ENCODE measurements at regions not wholly inside any gene's neighbourhood (a gene's known extent, or its start where the extent isn't known, plus 50 kb on each side); places are given as distances from the start of the nearest gene placed in this dataset.
"Not testable (repeated sequence)": the region's sequence is repeated elsewhere in the genome, so short reads cannot be mapped to it uniquely, and the experiment has no call there.

DNA sequence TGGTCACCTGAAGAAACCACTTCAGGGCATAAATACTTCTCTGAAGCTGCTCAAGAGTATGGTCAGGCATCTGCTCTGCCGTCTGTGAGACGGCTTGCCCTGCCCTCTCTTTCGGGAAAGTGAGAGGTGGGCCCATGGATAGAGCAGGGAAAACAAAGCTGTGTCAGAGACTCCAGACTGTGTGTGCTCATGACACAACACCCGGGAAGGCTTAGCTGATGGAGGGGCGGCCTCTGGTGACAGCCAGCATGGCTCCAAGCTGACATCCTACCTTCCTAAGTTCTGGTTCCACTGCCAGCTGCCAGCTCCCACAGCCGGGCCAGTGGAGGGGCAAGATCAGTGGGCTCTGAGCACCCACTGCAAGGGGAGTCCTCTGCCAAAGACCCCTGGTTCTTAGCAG is 215.3 kb downstream of the ANKRD30B start:
- DNase-seq (ENCODE audit: low spot score), result no peak

DNA sequence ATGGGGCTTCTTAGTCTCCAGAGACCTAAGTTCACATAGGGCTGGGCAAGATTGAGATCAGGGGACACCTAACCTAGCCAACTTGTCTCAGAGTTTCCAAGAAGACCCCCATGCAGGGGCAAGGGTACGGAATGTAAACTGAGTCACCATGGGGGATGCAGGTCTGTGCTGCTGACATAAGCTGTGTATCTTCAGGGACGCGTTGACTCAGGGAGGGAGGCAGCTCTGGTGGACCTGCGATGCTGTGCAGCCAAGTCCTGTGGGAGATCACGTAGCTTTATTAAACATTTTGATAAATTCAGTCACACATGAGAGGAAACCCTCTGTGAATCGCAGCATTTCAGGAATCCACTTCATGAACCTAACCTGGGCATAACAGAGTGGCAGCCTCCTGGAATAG is 216.0 kb downstream of the ANKRD30B start:
- DNase-seq (ENCODE audit: low spot score), result no peak

DNA sequence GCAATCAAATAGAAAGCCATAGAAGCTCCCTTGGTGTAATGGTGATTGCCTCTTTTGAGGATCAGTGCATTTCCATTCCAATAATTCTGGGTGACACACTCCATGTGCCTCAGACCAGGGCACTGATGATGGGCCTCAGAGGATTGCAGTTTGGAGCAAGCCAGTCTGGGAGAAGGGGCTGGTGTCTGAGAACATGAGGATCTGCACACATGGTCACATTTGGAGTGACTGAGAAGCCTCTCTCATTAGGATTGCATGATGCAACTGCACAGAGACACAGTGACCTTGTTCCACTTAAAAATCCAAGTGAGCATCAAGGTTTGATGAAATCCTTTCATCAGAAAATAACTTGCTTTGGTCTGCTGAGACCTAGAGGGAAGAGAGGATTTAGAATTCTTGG is 216.4 kb downstream of the ANKRD30B start:
- no peak for DNase-seq (ENCODE audit: low spot score)

DNA sequence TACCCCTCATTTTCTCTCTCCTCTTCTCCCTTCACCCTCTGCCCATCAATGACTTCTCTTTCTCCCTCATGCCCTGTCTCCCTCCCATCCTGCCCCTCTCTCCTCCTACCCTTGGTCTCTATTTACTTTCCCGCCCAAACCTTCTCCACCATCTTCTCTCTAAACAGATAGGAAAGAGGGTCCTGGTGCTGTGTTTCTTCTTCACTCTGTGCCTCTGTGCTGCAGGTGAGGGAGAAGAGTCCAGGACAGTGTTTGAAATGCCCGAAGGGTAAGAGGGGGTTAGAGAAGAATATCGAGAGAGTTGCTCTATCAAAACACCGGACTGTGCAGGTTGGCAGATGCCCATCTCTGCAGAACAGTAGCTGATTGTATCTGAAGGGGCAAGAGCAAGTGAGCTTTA is 217.0 kb downstream of the ANKRD30B start:
- not testable (repeated sequence) for DNase-seq (ENCODE audit: low spot score)

DNA sequence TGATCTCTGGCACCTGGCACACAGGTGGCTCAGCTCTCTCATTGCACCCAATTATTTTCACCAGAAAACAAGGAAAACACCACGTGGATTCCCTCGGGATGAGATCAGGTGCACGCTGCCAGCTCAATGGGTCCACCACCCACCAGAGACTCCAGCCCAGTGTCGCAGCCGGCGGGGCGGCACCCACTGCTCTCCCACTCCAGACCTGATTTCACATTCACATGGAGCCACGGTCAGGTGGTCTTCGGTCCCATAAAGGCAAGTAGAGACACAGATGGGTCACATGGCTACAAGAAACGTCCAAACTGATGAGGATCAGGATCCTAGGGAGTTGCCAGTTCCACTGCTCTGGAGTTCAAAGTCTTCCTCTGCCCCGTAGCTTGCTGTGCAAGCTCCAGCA is 217.6 kb downstream of the ANKRD30B start:
- no peak for DNase-seq (ENCODE audit: low spot score)

DNA sequence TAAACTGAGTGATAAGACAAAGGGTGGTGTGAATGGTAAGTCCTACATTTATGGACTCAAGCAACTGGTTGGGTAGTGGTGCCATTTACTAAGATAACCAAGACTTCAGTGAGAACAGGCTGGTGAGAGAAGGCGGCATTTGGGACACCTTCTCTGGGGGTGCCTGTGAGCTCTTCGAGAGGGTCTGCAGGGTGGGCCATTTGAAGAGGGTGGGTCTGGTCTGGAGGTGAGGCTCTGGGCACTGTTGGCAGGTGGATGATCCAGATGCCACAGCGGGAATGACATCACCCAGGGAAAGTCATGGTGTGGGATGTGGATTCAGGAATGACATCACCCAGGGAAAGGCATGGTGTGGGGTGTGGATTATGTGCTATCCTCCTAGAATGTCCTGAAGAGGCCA is 219.3 kb downstream of the ANKRD30B start:
- not testable (repeated sequence) for DNase-seq (ENCODE audit: low spot score)

DNA sequence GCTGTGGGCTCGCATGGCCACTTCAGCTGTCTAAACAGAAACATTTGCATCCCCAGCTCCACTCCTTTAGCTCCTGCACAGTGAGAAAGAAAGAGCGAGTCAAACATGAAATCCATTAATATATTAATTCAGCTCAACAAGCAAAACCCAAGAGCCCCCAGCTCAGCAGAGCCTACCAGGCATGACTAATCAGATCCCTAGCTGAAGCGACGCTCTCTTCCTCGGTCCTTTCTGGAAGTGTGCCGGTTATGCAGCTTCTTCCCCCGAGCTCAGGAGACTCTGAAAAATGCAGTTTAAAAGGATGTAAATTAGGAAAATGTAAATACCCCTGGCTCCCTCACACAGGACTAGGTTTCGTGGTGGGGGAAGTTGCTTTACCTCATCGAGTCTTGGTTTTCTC is 221.5 kb downstream of the ANKRD30B start:
- DNase-seq (ENCODE audit: low spot score), result no peak

DNA sequence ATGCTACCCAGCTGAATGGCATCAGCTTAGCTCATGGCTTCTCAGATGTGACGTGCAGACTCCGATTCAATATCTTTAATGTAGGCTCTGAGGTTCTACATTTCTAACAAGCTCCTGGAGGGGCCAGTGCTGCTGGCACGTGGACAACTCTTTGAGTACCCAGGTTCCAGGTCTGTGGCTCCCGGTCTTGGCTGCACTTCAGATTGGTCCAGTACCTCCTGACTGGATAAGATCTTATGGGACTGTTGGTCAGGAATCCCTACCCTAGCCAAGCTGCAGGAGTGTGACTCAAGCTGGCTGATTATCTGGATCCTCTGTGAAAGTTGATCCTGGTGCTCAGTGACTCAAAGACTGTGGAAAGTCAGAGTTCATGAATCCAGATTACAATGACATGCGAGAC is 222.1 kb downstream of the ANKRD30B start:
- DNase-seq (ENCODE audit: low spot score), result no peak

DNA sequence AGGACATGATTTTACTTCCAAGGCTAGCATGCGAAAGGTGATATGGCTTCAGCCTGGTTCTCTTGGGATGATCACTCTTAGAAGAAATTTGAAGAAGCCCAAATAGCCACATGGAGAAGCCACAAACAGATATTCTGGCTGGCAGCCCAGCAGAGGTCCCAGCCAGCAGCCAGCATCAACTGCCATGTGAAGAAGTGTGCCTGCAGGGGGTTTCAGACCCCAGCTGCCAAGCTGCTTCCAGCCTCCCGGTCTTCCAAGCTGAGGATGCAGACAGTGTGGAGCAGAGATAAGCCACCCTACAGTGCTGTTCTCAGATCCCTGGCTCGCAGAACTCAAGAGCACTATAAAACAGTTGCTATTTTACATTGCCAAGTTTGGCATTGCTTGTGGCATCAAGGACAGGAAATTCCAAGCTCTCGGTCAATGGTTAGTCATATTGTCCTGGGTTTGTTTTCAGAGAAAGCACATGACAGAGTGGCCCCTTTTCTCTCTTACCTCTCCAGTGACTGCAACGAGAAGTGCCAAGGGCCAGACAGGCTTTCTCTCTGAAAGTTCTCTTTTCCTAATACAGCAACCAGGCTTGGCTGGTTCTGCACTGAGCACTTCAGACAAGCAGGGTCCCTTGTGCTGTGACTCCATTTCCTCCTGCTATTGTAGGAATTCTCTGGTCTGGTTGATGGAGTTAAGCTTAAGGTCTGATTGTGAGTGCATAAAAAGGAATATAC is 223.7 kb downstream of the ANKRD30B start:
- DNase-seq (ENCODE audit: low spot score), result peak; percentile 3

DNA sequence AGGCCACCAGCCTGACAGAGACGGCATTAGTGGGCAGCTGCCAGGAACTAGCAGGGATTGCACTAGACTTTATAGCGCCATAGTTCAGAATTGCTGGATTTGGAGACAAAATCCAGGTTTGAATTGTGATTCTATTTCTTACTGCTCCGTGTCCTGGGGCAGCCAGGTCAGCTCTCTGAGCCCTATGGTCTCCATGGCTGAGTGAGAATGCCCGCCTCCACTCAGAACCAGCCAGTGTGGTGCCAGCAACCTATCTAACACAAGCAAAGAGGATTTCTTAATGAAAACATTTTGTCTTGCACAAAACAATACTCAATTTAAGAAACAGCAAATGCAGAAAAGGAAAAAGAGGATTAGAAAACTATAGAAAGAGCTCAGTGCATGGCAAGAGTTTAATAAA is 225.4 kb downstream of the ANKRD30B start:
- DNase-seq (ENCODE audit: low spot score), result not testable (repeated sequence)

DNA sequence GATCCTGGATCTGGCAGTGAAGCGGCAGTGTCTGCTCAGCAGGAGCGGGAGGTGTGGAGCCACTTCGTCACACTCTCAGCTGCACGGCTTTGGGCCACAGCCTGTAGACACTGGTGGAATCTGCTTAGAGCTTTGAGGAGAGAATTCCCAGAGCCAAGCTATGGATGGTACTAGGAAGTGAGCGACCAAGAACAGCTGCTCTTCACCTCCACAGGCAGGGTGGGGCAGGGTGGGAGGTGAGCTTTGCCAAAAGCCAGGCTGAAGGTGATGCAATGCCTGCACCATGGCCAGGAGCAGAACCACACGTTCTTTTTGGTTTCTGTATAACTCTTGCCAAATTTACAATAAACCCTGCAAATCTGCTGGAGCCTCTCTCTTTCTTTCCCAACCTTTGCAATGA is 226.1 kb downstream of the ANKRD30B start:
- no peak for DNase-seq (ENCODE audit: low spot score)

DNA sequence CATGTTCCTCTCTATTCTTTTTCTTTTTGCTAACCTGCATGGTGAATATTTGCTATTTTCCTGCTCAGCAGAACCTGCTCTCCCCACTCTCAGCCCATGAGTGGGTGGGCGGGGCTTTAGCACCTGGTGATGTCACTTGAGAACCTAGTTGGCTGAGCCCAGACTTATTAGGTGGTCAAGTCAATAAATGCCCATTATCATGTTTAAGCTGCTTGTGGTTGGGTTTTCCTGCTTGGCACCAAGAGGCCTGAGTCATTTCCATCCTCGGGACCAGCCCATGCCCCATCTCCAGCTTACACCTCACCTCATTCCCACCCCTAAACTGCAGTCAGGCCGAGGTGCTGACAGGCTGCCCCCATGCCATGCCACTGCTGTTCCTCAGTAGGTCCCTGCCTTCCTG is 226.6 kb downstream of the ANKRD30B start:
- no peak for DNase-seq (ENCODE audit: low spot score)

DNA sequence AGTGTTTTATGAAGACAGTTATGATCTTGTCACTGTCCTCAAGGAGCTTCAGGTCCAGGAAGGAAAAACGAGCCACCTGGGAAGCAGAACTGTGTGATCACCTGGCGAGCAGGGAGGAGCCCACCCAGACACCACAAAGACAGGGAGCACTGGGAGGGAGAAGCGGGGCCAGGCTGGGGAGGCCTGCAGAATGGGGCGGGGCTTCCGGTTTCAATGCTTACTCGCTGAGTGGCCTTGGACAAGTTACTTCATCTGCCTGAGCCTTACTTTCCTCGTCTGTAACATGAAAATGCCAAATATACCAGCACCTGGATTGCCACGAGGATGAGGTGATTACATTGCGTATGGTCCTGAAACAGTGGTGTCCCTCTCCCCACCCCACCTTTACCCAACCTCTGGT is 227.5 kb downstream of the ANKRD30B start:
- no peak for DNase-seq (ENCODE audit: low spot score)

DNA sequence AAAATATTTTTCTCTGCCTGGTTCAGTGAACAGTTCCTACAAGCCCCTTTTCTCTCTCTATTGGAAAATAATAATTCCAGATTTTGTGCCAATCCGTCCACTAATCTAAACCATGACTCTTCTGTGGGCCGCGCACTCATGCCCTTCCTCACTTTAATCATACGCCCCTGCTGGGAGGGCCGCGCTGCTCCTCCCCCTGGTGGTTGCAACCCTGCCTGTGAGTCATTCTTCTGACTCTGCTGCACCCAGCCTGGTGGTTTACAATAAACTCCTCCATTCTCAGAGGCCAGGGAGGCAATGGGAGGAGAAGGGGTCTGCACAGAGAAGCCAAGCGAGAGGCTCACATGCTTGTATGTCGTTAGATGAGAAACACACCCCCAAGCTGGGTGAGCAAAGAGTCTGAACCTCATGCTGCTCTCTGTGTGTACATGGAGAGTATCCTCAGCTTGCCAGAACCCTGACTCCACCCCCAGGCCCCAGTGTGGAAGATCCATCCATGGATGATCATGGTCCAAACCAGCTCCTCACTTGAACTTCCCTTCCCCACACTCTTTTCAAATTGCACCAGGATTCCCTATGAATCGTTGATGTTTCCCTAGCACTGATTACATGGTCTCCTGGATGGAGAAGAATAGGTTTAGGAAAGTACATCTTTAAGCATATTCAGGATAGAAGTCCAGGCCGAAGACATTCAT is 228.9 kb downstream of the ANKRD30B start:
- no peak for DNase-seq (ENCODE audit: low spot score)

DNA sequence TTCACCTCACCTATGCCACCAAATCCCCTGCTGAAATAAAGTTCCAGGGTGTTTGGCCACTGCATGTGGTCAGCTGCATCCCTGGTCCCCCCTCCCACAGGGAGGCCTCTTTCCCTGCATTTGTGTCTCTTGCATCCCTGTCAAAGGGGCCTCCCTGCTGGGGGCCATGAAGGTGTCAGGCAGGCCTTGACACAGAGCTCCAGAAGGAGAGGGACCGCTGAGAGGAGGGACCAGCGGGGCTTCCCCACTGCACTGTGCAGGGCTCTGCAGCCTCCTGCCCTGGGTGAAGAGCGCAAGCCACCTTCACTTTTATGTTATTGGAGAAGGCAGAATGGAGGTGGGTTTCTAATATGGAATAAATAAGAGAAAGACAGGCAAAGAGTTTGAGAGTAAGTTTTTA is 230.2 kb downstream of the ANKRD30B start:
- no peak for DNase-seq (ENCODE audit: low spot score)

DNA sequence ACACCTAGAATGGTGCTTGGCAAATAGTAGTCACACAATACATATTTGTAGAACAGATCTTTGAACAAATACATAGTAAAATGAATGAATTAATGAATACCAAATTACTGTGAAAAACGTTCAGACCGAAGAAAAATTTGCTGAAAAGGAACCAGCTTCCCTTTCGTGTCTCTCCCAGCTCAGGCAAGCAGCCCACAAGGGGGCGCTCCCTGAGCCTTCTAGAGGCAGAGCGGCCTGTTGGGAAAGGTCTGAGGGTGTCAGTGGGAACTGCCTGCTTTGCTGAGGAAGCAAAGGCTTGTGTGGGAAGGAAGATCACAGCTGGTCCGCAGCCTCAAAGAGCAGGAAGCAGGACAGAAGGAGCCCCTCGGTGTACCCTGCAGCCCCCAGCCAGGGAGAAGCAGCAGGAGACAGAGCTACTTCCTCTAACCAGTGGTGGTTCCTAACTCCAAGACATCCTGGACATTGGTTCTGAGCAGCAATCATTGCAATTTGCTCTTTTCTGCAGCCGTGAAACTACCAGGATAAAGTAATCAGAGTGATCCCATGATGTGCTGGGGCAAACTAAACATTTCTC is 231.1 kb downstream of the ANKRD30B start:
- DNase-seq (ENCODE audit: low spot score), result no peak

DNA sequence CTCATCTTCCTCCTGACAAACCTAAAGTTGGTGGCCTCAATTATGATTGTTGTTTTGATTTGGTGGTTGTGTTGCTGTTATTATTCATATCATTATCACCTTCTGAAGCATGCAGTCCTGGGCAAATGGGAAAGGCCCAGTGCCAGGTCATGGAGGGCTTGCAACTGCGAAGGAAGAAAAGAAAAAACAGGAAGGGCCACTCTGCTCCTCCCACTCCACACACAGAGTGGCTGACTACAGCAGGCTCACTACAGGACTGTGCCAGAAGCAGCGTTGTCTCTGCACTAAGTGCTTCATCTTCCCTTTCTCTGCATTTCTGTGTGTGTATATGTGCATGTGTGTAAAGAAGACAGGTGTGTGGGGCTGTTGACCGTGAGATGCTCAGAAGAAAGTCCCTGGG is 231.9 kb downstream of the ANKRD30B start:
- DNase-seq (ENCODE audit: low spot score), result no peak

DNA sequence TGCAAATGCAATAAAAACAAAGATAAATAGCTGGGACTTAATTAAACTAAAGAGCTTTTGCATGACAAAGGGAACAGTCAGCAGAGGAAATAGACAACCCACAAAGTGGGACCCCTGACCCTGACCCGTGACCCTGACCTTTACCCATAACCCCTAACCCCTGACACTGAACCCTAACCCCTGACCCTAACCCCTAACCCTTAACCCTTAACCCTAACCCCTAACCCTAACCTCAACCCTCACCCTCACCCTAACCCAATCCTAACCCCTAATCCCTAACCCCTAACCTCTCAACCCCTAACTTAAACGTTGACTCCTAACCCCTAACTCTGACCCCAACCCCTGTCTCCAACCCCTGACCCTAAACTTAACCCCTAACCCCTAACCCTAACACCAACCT is 236.6 kb downstream of the ANKRD30B start:
- not testable (repeated sequence) for DNase-seq (ENCODE audit: low spot score)

DNA sequence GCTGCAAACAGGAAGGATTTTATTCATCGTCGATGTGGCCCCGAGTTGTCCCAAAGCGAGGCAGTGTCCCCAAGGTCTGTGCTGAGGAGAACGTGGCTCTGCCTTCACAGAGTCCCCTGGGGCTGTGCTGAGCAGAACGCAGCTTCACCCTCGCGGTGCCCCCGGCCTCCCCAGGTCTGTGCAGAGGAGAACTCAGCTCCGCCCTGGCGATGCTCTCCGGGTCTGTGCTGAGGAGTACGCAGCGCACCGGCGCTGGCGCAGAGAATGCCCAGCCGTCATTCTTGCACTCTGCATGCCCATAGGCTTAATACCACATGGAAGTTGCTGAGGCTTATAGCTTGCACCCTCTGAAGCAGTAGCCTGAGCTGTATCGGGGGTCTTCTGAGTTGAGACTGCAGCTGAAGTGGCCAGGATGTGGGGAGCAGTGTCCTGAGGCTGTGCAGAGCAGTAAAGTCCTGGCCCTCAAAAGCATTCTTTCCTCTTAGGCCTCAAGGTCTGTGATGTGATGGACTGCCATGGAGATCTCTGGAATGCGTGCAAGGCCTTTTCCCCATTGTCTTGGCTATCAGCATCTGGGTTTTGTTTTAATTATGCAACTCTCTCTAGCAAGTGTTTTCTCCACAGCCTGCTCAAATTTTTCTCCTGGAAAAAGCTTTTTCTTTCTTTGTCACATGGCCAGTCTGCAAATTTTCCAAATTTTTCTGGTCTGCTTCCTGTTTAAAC is 237.5 kb downstream of the ANKRD30B start:
- DNase-seq (ENCODE audit: low spot score), result not testable (repeated sequence)

DNA sequence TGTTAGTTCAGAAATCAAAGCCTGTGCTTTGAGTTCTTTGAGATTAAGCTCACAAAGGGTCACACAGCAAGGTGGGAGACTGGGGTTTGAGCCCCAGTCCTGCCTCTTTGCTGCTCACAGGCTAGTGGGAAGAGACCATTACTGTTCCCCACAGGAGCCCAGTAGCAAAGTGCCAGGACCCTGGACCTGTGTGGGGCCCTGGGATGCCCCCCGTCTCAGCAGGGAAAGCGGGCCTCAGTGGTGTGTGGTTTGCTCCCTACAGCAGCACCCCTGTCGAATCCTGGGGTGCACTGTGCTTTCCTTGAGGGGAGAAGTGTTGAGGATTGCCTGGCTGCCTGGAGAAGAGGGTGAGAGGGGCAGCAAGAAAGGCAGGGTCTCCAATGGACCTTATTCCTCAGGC is 239.4 kb downstream of the ANKRD30B start:
- not testable (repeated sequence) for DNase-seq (ENCODE audit: low spot score)

DNA sequence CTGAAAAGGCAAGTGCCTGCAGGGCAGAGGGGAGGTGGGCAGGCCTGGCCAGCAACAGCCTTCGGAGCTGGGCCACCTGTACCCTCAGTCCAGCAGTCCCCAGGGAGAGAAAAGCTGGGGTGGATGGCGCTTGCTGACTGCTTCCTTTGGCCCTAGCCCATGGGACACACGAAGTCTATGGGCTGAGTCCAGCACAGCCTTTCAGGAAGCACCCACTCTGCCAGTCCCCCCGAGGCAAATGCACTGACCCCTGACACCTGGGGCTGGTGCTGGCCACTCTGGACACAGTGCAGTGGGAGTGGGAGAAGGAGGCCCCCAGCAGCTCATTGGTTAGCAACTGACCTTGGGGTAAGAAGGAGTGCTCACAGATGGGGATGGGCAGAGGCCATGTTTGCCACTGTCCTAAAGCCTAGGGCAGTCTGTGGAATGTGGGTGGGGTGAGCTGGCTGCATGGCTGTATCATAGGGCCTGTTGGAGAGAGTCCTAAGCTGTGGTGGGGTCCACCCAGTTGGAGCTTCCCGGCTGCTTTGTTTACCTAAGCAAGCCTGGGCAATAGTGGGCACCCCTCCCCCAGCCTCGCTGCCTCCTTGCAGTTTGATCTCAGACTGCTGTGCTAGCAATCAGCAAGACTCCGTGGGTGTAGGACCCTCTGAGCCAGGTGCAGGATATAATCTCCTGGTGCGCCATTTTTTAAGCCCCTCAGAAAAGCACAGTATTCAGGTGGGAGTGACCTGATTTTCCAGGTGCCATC is 240.2 kb downstream of the ANKRD30B start:
- DNase-seq (ENCODE audit: low spot score), result not testable (repeated sequence)

DNA sequence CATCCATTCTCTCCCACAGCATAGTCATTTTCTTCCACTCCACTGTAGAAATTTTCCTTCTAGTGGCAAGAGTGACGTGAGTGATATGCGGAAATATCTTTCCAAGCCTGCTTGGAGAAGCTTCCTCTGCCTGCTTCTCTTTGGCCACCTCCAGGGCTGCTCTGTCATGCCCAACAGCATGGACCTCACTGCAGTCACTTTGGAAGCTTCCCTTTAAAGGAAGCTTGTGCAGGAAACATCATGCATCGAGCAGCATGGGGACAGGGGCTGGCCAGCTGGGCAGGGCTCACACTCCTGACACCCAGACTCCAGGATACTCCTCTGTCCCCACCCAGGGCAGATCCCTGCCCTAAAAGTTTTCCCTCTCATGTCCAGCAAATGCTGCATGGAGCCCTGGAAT is 241.6 kb downstream of the ANKRD30B start:
- not testable (repeated sequence) for DNase-seq (ENCODE audit: low spot score)
